ENCODE measurements at regions not wholly inside any gene's neighbourhood (a gene's known extent, or its start where the extent isn't known, plus 50 kb on each side); places are given as distances from the start of the nearest gene placed in this dataset.

GRCh38 chr2:8176887-8177286 lies 505.0 kb upstream of the ID2 start:
- TF ChIP-seq CTCF (IDR thresholded peaks at IDR 0.05) (no peak), POLR2A (IDR thresholded peaks at IDR 0.05) (no peak)
